CD1c-positive myeloid dendritic cell (primary cell): ENCODE measurements at regions not wholly inside any gene's neighbourhood (a gene's known extent, or its start where the extent isn't known, plus 50 kb on each side); places are given as distances from the start of the nearest gene placed in this dataset.

Experiments used
- DNase-seq: peaks from one replicate; pipeline ENCODE4 v3.0.0-alpha.2; 2016; ENCODE audit errors: extremely low spot score

DNA sequence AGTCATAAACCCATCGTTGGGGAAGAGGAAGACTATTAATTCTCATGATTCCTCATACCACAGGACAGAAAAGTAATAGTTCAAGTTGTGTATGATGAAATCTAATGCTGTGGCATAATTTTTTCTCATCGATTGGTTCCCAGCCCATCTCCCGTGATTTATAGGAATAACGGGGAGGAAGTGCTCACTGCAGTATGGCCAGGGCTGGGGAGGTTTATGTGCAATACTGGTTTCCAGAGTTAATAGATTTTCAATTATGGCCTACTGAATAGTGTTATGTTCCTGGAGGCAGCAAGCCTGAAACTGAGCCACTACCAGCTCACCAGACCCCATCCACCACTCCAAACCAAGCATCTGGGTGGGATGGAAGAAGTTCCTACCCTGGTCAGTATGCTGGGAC lies 147.1 kb upstream of the NCAM1 start:
- DNase-seq, result no peak

GRCh38 chr11:112817376-112817775 lies 143.8 kb upstream of the NCAM1 start:
- DNase-seq, result no peak

GRCh38 chr11:112822478-112823274 lies 138.5 kb upstream of the NCAM1 start:
- no peak for DNase-seq

DNA sequence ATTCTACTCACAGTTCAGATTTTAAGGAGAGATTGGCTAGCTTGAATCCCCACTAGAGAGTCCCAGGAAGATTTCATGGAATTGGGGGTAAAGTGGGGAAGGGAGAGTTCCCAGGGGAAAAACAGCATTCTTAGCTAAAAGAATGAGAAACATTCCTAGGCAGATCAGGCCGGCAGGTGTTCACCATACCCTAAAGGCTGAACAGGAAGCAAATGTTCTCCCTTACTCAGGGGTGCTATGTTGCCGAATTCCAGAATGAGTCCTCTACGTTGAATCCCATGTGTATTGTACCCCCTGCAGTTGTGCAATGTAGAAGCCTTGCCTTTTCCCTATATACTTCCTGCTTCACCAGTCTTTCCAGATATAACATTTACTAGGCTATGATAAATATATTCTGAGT lies 135.2 kb upstream of the NCAM1 start:
- DNase-seq, result no peak

GRCh38 chr11:112826788-112827187 lies 134.4 kb upstream of the NCAM1 start:
- DNase-seq, result no peak

DNA sequence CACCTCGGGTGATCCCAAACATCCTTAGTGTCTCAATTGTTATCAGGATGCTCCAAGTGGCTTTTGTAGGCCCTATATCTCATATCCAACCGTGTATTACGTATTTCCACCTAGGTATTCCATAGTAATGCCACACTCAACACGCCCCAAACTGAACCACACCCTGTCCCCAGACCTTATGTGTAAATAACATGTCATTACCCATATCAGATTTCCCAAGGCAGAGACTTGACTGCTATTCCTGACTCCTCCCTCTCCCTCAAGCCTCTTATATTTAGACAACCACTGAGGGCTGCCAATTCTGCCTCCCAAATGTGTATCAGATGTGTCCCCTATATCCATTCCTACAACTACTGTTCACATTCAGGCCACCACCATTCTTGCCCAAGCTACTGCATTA lies 132.8 kb upstream of the NCAM1 start:
- no peak for DNase-seq

GRCh38 chr11:112829971-112830654 lies 131.1 kb upstream of the NCAM1 start:
- DNase-seq, result no peak

DNA sequence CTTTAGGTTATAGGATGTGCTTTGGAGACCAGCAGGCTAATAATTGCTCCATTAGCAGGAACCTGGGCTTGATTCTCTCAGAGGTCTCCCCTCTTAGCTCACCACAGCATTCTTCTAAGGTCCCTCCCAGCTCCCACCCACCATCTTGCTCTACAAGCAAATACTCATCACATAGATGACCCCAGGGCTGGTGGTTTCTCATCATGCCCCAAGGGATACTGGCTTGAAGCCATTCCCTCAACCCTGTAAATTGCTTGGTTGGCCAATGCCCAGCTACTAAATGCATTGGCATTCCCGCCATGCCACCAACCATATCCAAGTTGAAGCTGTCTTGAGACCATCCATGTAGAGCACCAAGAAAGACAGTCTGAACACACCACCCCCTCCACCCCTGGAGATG lies 130.2 kb upstream of the NCAM1 start:
- DNase-seq, result no peak

GRCh38 chr11:112831969-112832766 lies 129.1 kb upstream of the NCAM1 start:
- no peak for DNase-seq

DNA sequence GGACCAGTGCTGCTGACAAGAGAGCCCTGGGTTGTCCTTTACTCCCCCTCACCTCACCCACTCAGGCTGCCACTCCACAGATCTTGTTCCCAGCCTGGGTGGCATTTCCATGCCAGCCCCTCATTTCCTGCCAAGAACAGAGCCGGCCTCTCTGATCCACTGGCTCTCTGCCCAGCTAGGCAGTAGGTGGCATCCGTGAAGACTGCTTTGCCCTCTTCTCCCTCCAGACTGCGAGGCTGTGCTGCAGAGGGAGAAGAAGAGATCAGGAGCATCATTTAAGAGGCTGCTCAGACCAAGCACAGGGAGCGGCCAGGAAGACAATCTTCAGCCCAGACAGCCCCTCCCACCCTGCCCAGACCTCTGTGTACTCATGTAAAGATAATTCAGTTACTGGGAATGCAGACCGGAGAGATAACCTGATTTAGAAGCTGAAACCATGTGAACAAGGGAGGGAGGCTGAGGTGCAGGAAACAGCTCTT lies 126.9 kb upstream of the NCAM1 start:
- no peak for DNase-seq

- DNase-seq, result no peak
Measured at GRCh38 chr11:112835591-112836255, 125.5 kb upstream of the NCAM1 start.

DNA sequence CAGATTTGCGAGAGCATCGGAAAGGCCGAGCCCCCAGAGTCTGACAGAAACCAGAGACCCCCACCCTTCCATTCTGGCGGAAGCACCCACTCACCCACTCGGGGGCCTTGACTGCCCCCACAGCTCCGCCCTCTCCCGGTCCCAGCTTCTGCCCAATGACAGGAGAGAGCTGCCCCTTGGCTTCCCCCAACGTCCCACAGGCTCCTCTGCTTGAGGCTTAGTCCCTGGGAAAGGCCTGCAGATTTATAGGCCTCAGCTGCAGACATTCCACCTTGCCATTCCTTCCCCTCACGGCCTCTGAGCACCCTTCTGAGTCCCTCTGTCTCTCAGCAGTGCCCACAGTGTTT lies 125.0 kb upstream of the NCAM1 start:
- no peak for DNase-seq

DNA sequence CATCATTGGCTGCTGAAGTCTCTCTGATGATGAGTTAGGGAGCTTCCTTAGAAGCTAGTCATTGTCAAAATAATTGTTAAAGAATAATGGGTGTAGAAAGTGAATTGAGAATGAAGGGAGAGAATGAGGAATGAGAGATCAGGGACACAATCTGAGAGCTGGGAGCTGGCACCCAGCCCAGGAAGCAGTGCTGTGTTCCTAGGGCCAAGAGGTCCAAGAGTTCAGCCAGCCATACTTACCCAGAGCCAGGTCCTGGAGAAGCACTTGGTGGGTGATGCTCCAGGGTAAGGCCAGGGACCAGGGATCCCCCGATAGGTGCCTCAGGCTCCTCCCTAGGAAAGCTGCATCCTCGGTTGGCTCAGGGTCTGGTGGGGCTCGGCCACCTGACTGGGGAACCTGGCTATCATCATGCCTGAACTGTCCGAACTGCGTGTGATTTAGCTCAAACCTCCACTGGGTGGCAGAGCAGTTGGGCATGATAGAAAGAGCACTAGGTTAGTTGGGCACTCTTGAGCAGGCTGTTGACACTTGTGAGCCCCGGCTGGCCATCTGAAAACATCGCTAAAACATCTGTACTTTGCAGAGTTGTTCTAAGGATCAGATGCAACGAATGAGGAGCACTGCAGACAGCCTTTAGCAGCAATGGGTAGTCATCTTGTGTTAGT lies 123.9 kb upstream of the NCAM1 start:
- no peak for DNase-seq

- DNase-seq, result no peak
Measured at GRCh38 chr11:112839051-112839450, 122.2 kb upstream of the NCAM1 start.

GRCh38 chr11:112841729-112842128 lies 119.5 kb upstream of the NCAM1 start:
- DNase-seq, result no peak

DNA sequence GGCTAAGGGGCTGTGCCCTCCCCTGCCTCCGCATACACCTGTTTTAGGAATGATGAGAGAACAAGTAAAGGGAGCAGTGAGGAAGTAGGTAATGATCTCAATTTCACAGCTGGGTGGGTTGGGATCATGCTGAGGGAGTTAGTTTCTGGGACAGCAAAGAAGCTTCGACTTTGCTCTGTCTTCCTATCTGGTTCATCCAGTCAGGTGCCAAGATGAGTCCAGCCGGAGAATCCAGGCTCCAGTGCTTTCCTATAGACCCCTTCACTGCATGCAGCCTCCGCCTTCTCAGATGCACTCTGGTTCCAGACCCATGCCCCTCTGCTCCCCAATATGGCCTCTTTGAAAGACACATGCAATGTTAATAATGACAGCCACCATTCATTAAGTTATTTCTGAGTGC lies 119.1 kb upstream of the NCAM1 start:
- no peak for DNase-seq

- DNase-seq, result no peak
Measured at GRCh38 chr11:112844517-112844916, 116.7 kb upstream of the NCAM1 start.

DNA sequence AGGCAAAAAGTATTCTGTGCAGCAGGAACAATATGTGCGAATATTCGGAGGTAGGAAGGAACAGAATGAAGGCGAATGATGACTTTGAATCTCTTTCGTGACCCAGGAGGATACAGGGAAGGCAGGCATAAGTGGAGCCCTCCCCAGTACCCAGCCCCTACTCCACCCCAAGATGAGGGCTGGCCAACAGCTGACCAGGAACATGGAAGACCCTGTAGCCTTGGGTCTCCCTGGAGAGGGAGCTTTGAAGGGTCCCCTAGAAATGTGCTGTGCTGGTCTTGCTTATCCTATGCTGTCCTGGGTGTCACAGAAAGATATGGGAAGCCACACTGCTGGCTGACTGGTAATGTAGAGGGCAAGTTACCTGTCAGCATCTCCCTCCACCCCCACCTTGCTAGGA lies 113.7 kb upstream of the NCAM1 start:
- no peak for DNase-seq

DNA sequence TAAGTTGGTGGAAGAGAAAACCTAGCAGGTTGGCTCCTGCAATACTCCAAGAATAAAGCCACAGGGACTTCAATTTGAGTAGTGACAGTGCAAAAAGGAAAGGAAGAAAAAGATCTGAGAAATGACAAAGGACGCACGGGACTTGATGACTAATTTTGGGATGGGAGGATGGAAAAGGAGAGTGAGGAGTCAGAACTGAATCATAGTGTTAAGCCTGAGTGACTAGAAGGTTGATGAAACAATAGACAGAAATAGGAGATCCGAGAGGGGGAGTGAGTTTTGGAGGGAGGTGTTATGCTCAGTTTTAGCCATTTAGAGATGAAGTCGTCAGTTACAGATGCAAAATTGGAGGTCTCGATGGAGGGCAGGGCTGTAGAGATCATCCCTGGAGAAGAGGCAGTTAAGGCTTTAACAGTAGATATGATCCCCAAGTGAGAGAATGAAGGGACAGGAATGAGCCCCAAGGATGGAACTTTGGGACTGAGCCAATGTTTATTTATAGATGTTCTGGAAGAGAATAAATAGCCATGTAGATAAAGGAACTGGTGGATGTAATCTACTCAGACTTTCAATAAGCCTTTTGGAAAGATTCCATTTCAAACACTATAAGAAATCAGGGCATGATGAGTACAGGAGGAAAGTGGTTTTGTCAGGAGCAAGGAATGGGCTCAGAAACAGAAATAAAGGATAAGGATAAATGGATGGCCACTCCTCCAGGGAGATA lies 108.9 kb upstream of the NCAM1 start:
- DNase-seq, result no peak

DNA sequence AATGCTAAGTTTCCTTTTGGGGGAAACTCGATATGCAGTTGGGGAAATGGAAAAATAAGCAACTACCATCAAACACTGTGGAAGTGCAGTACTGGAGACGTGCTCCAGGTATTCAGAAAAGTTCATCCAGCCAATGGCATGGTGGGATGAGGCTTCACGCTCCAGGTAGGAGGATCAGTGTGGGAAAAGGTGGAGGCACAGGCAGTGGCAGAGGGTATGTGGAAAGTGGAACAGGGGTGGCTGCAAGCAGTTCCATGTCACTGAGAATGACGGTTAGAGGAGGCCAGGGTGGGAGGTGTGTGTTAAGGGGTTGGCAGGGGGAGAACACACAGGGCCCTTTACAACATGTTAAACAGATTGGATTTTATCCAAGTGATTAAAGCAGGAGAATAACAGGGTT lies 105.1 kb upstream of the NCAM1 start:
- DNase-seq, result no peak

DNA sequence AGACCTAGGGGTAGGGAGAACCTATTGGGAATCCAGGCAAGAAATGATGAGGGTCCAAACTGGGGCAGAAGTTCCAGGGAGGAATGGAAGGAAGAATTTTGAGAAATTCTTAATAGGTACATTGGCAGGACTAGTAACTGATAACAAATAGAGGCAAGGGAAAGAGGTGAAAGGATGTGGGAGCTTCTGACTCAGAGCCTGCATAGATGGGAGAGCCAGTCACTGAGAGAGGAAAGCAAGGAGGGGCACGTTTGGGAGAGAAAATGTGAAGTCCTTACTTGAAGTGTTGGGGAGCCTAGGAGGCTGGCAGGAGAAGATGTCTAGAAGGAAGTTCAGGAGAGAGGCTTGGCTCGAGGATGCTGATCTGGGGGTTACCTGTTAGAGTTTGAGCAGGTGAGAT lies 104.6 kb upstream of the NCAM1 start:
- no peak for DNase-seq
